Renal cortical epithelial cell (primary cell): ENCODE measurements at regions not wholly inside any gene's neighbourhood (a gene's known extent, or its start where the extent isn't known, plus 50 kb on each side); places are given as distances from the start of the nearest gene placed in this dataset.
A peak's percentile ranks its signal among the peaks of the same experiment; 100 is the strongest.
"Not testable (repeated sequence)": the region's sequence is repeated elsewhere in the genome, so short reads cannot be mapped to it uniquely, and the experiment has no call there.

ENCODE experiments used
- DNase-seq: peaks from one replicate; pipeline ENCODE4 v3.0.0-alpha.2; 2011; ENCODE audit warnings: low read depth

DNA sequence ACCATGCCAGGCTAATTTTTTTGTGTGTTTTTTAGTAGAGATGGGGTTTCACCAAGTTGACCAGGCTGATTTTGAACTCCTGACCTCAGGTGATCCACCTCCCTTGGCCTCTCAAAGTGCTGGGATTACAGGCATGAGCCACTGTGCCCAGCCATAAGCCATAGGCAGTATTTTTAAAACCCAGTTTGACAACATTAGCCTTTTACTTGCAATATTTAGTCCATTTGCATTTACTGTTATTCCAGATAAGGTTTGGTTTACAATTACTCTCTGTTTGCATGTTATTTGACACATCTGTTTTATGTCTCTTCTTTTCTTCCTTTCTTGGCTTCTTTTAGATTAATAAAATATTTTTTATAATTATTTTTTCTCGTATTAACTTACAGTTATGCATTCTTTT is 83.6 kb upstream of the EPHB3 start:
- no peak for DNase-seq

DNA sequence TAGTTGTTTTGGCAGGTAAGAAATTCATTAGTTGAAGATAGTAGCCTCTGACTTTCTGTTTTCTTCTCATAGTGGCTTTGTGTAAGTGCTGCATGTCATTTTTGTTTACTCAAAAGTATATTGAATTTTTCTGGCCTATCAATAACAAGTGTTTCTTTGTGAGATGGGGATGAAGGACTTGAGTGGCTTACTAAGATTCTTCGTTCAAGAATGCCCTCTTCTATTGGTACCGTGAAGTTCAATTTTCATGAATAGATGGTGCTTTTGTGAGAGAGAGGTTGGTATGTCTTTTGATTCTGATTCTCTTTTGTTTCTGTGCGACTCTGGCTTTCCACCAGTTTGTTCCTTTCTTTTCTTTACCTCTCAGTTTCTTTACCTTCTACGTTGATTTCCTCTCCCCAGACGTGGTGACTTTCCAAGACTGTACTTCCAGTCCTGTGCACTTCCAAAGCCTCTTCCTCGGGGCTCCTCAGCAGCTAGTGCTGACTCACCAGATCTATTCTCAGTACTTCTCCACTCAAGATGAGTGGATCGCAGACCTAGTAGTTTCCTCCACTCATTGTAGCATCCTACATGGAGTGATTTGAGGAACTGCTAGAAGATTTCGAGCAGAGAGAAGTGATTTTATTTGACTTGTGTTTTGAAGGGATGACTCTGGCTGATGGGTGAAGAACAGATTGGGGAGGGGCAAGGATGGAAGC is 82.0 kb upstream of the EPHB3 start:
- DNase-seq = no peak

DNA sequence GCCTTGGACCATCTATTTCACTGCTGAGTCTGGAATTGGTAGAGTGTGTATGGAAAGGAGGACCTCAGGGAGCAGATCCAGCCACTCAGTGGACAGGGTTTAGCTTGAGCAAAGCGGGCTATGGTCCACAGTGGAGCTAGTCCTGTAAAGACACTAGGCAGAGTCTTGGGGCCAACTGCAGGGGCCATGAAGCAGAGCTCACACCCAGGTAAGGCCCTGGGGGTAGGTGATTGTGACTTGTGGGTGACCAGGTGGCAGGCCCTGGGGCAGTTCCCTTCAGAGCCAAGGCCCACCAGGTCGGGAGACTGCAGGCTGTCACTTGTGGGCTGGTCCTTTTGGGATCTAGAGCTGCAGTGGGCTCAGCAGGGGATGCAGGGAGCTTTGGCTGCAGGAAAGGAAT is 80.8 kb upstream of the EPHB3 start:
- no peak for DNase-seq

DNA sequence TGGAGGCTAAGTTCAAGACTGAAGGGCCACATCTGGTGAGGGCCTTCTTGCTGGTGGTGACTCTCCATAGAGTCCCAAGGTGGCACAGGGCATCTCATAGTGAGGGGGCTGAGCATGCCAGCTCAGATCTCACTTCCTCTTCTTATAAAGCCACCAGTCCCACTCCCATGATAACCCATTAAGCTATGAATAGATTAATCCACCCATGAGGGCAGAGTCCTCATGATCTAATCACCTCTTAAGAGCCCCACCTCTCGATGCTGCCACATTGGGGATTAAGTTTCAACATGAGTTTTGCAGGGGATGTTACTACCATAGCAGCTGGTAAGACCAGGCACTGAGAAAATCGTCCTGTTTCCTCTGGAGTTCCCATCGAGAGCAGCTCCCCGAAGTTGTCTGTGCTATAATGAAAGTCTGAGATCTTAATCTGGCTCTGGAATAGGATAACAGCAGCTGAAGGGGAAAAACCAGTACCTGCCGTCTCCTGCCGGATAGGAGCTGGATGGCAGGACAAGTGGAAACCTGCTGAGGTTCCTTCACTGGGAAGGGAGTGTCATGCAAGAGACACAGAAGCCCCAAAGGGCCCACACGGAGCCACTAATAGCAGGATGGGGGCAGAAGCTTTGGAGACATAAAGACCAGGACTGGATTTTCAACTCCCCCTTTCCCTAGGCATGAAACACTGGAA is 79.5 kb upstream of the EPHB3 start:
- DNase-seq = no peak

DNA sequence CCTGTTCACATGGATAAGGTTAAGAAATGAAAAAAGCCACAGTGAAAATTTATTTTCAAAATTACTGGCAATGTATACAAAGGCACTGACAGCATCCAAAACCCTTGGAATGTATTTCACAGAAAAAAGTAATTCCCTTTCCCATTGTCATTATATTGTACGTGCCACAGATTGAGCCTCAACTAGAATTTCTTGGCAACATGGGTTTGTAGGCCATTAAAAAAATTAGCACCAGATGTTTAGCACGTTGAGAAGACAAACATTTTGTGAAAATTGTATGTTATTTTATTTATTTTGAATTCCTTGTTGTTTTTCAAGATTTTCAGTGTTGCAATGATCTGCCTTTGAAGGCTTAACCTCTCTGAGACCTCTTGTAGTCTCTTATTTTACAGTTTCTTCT is 76.3 kb upstream of the EPHB3 start:
- DNase-seq = no peak

DNA sequence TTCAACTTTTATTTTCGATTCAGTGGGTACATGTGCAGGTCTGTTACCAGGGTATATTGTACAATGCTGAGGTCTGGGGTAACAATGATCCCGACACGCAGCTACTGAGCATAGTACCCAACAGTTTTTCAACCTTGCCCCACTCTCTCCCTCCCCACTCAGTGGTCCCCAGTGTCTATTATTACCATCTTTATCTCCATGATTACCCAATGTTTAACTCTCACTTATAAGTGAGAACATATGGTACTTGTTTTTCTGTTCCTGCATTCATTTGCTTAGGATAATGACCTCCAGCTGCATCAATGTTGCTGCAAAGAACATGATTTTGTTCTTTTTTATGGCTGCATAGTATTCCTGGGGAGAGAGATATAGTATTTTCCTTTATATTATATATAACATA is 75.7 kb upstream of the EPHB3 start:
- DNase-seq = no peak

DNA sequence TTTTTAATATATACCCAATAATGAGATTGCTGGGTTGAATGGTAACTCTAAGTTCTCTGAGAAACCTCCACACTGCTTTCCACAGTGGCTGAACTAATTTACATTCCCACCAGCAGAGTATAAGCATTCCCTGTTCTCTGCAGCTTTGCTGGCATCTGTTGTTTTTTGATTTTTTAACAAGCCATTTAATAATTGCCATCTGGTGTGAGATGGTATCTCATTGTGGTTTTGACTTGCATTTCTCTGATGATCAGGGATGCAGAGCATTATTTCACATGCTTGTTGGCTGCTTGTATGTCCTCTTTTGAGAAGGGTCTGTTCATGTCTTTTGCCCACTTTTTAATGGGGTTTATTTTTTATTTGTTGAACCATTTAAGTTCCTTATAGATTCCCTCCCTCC is 75.0 kb upstream of the EPHB3 start:
- DNase-seq = no peak

DNA sequence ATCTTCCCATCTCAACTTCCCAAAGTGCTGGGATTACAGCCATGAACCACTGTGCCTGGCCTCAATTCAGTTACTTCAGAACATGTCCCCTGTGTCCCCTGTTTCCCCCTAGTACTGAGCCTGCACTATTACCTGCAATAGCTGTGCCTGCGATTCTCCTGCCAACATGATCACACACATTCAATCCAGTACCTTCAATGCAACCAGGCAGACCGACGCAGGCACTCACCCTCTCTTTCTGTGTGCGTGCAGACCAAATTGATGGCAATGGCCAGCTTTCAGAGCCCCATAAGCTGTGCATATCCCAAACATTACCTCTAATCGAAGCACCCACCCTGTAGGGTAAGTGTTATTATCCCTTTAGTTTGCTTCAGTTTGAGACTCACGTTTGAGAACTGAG is 73.0 kb upstream of the EPHB3 start:
- DNase-seq = no peak

DNA sequence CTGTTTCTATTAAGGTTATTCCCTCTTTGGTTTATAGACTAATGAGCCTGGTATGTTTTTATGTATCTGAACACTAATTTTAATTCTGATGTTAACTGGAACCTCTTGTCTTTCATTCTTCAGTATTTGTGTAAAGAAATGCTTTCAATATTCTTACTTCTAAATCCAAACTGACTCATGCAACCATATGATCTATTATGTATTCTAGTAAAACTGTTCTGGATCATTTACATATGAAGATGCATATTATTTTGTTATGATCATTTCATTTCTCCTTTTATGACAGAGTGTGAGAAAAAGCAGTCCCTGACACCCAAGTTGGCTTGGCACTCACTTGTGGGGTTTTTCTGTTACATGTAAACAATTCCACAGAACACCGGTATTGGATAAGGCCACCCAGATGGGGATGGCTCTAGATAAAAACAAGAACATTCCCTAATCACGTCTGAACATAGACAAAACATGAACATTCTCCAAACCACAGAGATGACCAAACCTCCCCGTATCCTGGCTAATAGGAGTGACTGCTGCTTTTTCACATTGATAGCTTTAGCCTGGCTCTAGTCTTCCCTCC is 72.2 kb upstream of the EPHB3 start:
- no peak for DNase-seq

DNA sequence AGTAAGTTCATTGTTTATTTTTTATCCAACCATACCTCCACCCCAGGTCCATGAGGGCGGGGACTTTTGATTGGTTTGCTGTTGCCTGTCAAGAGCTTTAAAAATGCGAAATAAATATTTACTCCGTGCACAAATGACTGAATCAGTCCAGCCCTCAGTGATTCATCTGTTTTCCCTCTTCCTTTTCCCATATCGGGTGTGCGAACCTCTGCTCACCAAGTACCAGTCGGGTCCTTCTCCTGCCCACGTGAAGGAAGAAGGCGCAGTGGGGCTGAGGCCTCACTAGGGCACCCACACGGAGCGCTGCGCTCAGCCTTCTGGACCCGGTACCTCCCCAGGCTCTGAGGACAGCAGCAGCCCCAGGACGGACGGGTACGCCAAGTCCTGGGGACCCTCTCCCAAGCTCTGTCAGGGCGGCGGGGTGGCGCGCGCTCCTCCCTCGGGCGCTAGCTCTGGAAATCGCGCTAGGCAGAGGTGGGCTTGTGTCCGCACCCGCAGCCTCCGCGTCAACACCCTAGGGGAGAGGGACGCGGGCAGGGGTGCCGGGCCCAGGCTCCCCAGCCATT is 70.5 kb upstream of the EPHB3 start:
- peak; percentile 83 for DNase-seq

DNA sequence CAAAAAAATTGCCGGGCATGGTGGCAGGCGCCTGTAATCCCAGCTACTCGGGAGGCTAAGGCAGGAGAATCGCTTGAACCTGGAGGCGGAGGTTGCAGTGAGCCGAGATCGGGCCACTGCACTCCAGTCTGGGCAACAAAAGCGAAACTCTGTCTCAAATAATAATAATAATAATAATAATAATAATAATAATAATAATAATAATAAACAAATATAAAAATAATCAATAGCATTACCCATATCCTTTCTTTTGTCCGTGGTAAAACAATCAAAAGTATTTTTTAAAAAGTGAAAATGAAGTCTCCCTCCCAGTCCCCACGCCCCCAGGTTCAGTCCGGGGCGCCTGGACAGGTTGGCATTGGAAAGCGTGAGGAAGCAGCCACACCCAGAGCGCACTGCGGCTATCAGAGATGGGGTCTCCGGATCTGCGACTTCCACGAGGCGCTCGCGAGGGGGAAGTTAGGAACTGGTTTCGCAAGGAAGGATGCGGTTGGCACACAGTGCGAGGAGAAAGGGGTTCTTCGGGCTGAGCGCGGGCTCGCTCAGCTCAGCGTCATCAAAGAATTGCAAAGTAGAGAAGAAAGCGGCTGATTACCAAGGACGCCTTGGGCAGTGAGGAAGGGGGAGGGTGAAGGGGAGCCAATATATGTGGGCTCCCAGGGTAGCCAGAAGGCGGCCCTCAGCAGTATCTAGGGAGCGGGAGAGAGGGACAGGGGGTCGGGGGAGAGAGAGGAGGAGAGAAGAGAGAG is 69.5 kb upstream of the EPHB3 start:
- no peak for DNase-seq

DNA sequence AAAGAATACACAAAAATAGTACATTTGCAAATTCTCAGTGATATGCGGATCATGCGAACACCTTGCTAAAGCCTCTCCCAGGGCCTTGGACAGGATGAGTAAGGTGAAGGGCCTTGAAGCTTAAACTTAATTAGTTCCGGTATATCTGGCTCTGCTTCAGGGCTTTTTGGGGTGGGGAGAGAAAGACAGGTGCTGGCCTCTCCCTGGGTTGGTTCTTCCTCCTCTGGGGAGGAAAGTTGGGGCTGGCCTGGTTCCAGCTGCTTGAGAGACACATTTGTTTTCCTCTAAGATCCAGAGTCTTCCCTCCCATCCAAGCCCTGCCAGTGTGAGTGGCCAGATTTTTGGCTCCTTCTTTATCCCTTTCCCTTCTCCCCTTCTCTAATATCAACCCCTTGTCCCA is 64.7 kb upstream of the EPHB3 start:
- DNase-seq = no peak

DNA sequence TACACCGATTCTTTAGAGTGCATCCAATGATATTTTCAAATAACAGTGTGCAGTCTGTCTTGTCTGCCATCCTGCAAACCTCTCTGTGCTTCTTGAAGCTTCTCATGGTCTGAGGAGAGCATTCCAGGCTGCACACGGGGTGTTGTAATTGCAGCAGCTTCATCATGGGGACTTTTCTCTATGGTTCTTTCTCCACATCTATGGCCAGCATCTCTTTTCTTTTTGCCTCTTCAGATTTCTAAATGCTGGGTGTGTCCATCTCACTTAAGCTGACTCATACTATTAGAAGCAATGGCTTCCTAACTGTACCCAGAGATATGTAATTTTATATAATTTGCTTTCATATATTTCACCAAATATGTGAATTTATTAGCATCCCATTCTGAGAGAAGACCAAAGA is 63.8 kb upstream of the EPHB3 start:
- no peak for DNase-seq

DNA sequence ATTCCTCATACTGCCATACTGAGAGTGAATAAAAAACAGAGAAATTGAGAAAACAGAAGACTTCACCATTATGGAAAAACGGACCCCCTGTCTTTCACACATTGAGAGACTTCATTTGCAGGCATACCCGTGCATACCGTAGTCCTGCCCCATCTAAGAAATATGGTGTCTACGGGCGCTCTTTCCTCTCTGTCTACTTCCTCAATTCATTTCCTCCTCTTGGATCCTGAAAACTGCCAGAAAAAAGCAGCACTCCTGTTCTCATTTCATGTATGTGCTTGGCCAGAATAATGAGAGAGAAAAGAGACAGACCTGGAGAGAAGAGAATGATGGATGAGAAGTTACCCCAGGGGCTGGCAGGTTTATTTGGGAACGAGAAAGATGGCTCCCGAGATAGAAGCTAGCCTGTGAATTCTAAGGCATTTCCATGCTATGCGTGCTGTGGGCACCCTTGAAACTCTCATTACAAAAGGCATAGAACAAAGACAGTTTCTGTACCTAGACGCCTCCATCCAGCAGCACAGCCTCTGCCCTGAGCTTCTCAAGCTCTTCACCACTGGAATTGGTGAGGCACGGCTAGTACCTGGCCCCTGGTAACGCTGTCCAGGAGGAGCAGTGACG is 62.5 kb upstream of the EPHB3 start:
- no peak for DNase-seq

DNA sequence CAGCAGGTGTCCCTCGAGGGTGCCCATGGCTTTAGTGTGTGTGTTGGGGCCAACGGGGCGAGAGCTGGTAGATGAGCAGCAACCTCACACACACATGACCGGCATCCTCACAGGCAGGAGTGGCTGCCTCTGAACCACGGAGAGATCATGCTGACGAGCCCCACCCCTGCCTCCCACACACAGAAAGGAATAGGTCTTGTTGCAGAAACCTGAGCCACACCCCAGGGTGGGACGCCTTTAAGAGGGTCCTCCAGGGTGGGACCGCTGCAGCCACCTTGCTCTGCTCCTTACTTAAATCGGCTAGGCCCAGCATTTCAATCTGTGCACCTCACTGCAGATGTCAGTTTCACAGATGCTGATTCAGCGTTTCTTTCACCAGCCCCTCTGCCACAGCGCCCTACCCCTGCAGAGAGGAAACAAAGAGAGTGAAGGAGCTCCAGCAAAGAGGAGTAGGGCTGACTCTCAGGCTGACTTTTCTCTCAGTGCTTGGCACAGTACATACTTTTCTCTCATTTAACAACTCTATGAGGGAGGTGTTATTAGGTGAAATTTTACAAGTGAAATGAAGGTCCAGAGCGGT is 61.2 kb upstream of the EPHB3 start:
- no peak for DNase-seq

DNA sequence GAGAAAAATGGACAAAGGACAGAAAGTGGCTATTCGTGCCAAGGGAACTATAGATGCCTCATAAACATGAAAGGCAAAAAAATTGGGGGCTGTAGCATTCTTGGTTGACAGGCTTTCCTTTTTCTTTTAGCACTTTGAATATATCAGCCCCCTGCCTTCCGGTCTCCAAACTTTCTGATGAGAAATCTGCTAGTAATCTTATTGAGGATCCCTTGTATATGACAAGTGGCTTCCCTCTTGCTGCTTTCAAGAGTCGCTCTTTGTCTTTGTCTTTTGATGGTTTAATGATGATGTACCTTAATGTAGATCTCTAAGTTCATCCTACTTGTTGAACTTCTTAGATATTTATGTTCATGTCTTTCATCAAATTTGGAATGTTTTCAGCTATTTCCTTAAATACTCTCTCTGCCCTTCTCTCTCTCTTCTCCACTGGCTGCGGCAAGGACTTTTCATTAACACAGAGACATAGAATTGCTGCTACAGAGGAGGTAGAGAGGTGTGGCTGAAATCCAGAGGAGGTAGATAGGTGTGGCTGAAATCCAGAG is 59.4 kb upstream of the EPHB3 start:
- no peak for DNase-seq

DNA sequence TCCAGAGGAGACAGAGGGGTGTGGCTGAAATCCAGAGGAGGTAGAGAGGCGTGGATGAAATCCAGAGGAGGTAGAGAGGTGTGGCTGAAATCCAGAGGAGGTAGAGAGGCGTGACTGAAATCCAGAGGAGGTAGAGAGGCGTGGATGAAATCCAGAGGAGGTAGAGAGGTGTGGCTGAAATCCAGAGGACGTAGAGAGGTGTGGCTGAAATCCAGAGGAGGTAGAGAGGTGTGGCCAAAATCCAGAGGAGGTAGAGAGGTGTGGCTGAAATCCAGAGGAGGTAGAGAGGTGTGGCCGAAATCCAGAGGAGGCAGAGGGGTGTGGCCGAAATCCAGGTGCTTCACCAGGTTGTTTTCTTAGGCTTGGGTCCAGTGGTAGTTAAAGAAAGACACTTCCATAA is 58.7 kb upstream of the EPHB3 start:
- DNase-seq = not testable (repeated sequence)

DNA sequence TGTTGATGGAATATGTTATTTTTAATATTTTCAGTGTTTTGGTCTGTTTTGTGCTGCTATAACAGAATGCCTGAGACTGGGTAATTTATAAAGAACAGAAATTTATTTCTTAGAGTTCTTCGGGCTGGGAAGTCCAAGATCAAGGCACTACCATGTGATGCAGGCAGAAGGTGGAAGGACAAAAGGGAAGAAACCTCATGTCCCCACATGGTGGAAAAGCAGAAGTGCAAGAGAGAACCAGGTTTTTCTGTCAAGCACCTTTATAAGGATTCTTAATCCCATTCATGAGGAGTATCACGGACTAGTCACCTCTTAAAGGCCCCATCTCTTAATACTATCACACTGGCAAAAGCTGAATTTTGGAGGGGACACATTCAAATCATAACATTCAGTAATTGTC is 57.9 kb upstream of the EPHB3 start:
- DNase-seq = no peak

DNA sequence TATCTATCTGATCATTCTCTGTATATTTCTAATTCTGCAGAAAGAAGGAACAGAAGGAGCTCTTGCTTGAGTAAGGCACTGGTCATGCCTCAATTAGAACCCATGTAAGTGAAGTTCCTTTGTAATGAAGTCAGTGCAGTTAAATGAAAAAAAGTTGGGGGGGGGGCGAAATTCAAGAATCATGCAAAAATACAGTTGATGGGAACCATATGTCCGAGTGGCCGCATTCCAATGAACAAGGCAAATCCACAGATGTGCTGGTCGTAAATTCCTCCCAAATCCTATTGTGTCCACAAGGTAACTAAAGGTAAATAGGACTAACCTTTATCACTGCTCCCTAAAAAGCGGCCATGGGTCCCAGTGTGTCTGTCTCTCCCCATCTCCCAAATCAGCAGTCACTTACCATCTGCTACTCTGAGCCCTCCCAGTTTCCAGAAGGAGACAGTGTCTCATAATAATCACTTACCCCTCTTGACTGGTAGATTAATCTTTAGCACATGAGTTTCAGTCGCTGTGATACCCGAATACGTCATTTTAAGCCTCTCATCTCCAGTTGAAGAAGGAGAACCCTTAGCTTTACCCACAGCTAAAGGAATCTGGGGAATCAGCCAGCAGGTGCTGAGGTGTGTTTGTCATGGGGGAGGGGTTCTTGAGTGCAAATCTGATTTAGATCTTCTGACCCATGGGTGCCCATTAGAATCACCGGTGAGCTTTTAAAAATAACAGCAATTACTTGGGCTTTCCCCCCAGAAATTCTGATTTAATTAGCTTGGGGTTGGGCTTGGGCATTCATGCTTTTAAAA is 56.3 kb upstream of the EPHB3 start:
- DNase-seq = no peak

DNA sequence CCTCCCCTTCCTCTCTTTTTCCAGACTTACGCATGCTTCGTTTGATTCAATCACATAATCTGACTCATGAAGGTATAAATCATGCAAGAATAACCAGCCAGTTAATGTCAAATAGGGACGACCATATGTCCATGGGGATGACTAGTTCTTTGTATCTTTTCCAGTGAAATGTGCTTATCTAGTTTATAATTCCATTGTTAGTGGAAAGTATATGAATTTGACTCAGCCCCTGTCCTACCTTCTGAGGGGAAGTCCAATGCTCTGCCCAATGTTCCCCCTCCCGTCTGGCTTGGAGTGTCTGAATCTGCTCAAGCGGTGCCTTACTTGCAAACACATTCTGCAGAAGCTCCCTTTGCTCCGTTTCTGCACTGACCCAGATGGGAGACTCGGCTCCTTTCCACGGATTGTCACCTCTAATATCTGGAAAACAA is 55.0 kb upstream of the EPHB3 start:
- peak; percentile 6 for DNase-seq
